GM19351 (cell line): ENCODE measurements at regions not wholly inside any gene's neighbourhood (a gene's known extent, or its start where the extent isn't known, plus 50 kb on each side); places are given as distances from the start of the nearest gene placed in this dataset.

Source experiments
- ATAC-seq: cut with Tn5 transposase; IDR thresholded peaks from one replicate; pipeline ENCODE4 v1.9.1; 2021; ENCODE audit warnings: mild to moderate bottlenecking, moderate library complexity; ENCODE audit not compliant: unreplicated experiment

DNA sequence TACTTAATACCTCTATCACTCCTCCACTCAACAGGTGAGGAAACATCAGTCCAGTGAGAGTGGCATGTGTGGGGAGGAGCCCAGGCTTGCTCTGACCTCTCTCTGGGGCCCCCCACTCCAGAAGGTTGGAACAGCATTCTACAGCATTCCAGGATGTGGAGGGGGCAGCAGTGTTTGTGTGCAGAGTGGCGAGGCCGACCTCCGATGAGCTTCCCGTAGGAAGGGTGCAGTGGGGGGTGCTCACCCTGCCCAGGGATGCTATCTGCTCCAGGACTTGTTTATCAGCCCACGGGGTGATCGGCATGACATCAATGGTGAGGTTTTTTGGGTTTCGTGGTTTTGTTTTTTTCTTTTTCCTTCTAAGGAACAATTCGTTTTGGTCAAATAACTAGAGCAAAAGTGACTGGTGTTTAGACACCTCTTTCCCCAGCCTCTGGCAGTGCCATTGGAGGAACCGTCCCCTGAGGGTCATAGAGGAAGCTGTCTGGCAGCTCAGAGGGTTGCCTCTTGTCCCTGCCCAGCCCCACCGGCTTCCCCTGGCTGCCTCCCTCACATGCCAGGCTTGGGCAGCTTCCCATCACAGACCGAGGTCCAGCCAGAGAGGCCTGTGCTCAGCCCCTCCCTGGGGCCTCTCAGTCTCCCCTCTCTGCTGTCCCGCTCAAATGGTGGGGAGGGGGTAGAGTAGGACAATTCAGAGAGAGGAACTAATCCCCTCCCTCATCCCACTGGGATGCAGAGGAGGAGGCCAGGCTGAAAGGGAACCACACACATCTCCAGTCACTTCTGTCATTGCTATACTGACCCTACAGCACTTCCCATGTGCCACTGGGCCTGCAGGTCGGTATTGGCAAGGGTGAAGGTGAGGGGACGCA lies 96.5 kb downstream of the ZFP36L2 start:
- no peak for ATAC-seq

DNA sequence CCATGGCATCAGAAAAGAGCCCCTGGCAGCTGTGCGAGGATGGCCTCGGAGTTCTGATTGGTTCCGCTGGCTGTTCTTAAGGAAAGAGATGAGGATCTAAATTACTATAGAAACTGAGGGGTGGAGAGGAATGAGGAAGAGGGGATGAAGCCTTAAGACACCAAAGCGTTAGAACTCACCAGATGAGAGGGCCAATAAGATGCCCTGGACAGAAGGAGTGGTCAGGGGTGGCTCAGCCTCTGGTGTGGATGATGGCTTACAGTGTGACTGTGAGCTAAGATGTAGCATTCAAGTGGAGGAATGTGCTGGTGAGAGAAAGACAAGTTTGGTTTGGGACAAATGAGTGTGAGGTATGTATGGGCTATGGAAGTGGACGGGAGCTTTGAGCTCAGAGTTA lies 97.8 kb downstream of the ZFP36L2 start:
- no peak for ATAC-seq

DNA sequence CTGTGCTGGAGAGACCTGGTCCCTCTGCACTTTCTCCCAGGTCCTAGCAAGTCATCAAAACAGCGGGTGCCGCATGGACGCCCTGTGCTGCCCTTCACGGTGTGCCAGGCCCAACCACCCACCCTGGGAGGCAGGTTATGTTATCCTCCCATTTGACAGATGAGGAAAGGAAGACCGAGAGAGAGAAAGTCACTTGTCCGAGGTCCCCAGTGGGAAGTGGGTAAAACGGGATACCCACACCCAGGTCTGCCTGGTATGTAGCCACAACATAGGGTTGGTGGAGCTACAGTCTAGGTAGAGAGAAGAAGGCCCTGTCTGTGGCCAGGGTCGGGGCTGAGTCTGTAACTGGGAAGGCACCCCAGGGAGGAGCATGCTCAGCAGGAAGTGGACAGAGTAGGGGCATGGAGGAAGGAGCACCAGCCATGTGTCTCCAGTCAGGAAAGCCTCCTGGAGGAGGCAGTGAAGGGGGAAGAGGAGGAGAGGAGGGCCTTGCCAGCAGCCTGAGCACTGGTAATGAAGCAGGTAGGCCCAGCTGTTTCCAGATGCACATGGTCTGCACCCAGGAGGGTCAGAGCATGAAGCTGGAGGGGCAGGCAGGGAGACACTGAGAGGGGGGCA lies 98.4 kb downstream of the ZFP36L2 start:
- ATAC-seq, result no peak

DNA sequence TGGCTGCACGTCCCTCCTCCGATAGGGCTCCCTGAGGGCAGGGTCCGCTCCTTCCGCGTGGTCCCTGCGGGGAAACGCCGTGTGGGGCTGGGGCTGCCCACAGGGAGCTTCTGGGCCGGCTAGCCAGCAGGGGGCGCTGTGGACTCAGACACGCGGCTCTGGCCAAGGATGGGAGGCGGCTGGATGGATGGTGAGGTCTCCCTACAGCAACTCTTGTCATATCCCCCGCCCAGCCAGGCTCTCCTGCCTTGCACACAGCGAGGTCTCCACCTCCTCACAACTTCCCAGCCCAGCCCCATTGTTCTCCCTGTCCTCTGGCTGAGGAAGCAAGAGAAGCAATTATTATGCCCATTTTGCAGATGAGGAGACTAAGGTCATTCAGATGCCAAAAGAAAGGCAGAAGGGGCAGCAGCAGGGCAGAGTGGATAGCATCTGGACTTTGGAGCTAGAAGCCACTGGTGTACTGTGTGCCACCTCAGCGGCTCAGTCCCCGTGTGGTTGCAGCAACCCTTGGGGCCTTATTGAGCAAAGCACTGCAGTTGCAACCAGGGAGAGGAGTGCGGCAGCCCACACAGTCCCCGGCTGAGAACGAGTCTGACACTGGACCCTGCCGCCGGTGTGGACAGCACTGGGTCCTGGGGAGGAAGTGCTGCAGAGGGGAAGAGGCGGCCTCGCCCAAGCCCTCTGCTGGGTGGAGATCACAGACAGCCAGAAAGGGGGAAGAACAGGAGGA lies 99.0 kb downstream of the ZFP36L2 start:
- ATAC-seq, result no peak

DNA sequence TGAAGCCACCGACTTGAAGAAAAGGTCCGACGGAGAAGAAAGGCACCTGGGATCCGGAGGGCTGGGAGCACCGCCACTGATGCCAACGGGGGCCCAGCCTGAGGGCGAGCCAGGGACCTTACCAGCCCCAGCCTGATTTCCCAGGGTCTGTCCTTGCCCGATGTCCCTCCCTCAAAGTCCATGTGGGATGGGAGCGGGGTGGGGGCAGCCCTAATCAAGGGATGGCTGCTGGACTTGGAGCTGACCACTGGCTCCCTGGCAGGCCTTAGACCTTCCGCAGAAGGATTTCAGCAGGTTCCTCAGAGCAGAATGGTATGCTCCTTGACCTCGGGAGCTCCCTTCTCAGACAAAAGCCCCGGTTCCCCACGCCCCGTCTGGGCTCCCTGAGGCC lies 99.6 kb downstream of the ZFP36L2 start:
- ATAC-seq, result no peak

DNA sequence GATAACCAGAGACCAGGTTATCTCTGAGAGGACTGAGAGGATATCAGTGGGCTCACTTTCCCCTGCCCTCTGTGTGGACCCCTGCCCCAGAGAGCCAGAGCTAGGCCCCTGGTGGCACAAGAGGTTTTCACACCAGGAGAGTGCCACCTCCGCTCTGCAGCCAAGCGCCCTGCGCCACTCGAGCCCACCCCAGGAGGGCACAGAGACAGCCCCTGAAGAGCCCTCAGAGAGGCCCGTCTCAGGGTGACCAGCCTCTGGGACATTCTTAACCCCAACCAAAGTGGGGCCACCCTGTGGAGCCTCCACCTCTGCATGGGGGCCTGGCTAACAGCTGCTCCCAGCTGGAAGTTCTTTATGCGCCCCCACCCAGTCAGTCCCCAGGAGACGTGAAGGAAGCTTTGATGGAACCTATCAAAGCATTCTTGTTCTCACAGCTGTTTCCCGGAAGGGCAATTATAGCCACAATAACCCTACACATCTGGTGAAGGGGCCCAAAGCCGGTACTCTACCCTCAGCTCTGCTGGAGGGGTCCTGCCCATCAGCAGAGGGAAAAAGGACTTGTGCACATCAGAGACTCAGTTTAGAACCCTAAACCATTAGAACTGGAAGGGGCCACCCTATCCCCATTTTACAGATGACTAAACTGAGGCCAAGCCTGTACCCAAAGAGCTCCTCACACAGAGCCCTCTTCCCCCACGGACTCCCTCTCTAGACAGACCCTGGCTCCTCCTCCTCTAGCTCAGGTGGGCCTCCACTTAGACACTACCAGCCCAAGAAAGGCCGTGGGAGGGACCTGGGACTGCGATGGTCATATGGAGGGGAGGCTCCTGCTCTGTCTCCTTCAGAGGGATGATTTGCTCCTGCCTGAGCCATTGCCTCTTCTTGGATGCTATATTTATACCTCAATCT lies 101.1 kb downstream of the ZFP36L2 start:
- ATAC-seq, result no peak

DNA sequence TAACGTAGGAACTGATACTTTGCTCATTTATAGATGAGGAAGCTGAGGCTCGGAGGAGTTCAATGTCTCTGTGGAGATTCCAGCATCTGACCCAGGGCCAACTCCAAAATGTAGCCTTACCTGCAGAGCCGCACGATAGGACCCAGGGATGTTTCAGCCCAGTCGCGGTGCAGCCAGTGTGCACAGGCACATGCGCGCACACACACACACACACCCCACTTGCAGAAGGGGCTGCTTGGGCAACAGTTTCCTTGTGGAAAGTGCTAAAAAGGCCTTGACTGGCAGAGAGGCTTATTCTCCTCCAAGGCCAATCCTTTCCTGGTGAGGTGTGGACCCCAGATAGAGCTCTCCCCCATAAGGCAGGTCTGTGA lies 101.7 kb downstream of the ZFP36L2 start:
- no peak for ATAC-seq

DNA sequence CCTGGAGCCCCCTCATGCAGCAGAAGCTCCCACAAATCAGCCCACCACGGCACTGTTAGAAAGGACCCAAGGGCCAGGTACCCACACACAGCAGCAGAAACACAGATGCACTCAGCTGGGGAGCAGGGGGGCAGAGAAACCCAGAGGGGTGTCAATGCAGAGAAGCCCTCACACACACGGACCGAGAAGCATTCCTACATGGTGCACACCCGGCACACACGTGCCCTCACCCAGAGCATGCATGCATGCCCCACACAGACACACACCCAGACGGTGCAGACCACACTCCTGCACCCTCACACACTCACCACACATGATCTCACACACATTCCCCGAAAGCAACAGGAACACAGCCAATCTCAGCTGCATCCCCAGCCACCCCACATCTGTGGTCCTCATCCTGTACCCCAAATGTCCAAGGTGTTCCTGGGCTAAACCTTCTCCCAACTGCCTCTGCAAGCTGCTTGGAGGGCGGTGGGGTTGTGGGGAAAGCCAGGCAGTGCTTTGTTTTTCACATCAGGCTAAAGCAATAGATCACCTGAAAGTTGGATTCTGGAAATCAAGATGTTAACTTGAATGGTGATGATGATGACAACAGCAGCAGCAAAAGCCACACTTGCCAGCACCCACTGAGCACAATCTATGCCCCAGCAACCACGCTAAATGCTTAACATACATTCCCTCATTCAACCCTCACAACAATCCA lies 102.3 kb downstream of the ZFP36L2 start:
- no peak for ATAC-seq

DNA sequence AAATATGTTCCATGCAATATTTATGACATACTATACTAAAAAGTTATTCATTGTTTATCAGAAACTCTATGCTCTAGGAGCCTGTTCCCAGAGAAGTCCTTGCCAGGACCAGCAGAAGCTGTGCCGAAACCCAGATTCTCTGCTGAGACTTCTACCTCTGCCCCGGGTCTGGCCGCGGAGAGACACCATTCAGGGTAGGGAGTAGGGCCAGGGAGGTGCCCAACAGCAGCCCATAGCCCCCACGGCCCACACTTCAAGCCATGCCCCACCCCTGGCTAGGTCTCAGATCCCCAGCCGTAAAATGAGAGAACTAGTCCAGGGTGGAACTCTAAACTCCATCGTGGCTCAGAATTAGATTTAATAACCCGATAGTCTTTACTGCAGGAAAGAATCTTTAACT lies 102.9 kb downstream of the ZFP36L2 start:
- ATAC-seq, result no peak

DNA sequence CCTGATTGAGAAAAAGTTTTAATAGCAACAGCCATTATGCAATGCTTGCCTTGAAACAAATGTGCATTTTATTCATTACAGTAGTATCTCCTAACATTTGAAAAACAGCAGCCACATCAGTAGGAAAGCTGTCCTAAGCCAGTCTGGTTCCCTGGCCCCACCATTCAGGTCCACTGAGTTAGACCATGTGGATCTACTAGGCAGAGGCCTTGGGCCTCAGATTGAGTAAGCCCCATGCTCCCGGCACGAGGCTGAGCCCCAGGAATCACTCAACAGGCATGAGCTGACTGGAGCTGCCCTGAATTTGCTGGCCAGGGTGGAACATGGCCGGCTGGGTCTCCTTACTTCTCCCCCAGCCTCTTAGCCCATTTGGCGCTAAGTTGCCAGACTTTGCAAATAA lies 103.4 kb downstream of the ZFP36L2 start:
- no peak for ATAC-seq

DNA sequence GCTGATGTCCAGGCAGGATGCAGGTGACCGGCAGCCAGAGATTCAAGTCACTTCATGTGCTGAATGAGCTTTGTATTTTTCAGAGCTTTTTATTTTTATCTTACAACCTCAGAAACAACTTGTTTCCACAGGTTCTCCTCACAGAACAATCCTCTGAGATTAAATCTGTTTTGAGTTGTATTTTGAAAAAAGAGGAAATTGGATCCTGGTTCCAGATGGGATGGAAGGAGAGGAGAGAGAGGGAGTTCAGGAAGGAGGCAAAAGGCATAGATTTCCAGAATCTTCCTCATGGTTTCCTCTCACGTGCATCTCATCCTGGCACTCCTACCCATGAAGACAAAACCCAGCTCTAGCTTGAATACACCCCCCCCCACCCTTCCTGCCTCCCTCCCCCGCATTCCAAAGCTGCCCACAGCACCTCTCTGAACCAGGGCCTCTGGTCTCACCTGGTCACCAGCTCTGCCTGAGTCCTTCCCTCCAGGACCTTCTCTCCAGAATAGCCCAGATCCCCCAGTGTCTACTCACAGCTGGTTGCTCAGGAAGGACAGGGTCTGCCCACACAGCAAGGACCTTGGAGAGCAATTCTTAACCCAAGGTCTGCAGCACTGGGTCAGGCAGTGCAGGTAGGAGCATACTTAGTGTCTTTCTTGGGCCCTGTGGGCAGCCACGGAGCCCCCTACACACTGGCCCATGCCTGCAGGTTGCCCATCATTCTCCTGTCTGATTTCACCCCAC lies 104.7 kb downstream of the ZFP36L2 start:
- ATAC-seq, result no peak

DNA sequence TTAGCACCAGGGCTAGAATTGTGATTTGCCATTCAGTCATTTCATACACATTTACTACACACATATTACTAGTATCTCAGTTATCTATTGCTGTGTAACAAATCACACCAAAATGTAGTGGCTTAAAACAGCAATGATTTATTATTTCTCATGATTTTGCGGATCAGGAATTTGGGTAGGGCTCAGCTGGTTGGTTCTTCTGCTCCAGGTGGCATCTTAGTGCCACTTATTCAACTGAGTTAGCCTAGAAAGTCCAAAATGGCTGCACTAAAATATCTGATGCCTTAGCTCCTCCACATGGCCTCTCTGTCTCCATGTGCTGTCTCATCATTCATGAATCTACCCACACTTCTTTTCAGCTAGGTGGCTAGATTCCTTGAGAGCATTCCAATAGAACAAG lies 107.1 kb downstream of the ZFP36L2 start:
- ATAC-seq, result no peak

DNA sequence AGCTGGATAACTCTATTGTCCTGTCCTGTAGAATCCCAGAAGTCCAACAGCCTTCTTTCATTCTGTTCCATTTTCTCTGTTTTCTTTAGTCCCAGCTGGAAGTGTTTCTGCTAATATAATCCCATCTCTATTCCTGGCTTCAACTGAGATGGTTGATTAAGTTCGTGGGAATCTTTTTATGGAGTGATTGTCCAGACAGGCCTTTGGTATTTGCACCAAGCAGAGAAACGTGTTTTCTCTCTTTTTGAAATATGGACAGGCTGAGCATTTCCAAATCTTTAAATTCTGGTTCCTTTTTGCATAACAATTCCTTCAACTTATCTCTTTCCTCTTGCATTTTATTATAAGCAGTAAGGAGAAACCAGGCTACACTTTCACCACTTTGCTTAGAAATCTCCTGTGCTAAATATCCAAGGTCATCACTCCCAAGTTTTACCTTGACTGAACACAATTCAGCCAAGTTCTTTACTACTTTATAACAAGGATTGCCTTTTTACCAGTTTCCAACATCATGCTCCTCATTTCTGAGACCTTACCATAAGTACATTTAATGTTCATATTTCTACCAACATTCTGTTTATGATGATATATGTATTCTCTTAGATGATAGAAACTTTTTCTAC lies 108.8 kb downstream of the ZFP36L2 start:
- ATAC-seq, result no peak

DNA sequence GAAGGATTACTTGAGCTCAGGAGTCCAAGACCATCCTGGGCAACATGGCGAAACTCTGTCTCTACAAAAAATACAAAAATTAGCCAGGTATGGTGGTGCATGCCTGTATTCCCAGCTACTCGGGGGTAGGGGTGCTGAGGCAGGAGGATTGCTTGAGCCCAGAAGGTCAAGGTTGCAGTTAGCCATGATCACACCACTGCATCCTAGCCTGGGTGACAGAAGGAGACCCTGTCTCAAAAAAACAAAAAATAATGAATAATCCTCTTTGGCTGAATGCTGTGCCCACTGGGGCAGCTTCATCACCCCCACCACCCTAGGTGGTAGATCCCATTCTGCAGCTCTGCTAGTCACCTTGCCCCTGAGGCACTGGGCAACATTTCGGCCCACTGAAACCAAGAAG lies 109.4 kb downstream of the ZFP36L2 start:
- ATAC-seq, result no peak

DNA sequence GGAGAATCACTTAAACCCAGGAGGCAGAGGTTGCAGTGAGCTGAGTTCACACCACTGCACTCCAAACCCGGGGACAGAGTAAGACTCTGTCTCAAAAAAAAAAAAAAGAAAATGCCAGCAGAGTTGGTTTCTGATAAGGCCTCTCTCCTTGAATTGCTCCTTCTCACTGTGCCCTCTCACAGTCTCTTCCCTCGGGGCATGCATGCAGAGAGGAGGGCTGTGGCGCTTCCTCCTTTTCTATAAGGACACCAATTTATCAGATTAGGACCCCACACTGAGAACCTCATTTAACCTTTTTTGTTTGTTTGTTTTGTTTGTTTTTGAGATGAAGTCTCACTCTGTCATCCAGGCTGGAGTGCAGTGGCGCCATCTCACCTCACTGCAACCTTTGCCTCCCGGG lies 110.5 kb downstream of the ZFP36L2 start:
- ATAC-seq, result no peak

DNA sequence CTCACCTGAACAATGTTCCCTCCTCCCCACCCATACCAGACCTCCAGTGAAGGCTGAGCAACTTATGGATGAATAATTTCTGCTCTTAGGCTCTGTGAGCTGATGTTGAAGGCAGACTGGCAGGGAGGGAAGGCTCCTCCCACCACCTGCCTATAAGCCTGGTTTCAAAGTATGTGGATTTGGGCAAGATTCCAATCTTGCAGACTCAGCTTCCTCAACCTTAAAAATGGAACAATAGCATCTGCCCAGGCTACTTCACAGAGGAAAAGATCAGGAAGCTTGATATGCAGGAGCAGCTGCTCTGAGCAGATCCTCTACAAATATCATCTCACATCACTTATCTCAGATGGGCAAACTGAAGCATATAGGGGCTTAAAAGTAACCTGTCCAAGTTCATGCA lies 112.2 kb downstream of the ZFP36L2 start:
- no peak for ATAC-seq

DNA sequence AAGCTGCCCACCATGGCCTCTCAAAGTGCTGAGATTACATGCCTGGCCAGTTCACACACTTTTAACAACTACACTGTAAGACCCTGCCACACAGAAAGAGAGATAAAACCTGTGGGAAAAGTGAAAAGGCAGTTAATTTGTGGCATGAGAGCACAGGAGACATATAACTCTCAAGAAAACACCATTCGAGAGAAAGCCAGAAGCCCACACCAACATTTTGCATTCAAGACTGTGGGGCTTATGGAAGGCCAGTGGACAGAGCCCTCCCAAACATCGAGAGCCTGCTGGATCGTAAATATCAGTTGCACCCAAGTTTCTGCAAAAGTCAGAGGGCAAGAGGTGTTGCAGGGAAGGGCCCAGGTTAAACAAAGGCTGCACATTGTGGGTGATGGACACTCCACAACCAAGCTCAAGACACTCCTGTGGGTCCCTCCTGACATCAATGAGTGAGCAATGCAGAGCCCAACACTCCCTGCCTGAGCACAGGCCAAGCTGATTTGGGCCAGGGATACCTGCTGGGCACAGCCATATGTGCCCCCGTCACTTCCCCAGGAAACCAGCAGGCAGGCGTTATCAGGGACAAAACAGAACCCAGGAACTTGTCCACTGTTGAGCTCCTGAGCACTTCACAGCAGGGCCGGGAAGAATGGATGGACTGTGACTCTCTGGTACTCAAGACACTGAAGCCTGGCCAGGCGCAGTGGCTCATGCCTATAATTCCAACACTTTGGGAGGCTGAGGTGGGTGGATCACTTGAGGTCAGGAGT lies 114.4 kb downstream of the ZFP36L2 start:
- no peak for ATAC-seq

DNA sequence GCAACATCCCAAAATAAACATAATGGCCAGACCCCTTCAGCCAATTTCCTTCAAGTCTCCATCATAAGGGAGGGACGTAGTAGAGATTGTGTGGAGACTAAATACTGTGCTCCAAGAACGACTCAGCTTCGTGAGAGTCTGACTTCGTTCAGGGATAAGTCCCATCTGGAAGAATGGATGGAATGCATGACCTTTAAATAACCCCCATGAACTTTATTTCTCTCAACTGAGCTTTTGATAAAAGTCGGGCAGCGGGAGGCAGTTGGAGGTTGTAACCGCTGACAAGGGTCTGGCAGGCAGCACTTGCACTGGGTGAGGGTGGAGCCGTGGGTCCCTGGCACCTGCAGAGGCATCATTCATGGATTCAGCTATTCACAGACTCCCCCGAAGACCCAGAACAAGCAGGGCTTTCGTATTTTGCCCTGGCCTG lies 115.9 kb downstream of the ZFP36L2 start:
- no peak for ATAC-seq
